GM12878 (cell line): ENCODE measurements at regions not wholly inside any gene's neighbourhood (a gene's known extent, or its start where the extent isn't known, plus 50 kb on each side); places are given as distances from the start of the nearest gene placed in this dataset.

Experiments
- ATAC-seq: fragments of 200-7000 bp; cut with Tn5 transposase; 3 replicates; pipeline ENCODE4 v1.9.1; 2020; ENCODE audit warnings: mild to moderate bottlenecking, moderate library complexity
- BruUV-seq: library from RNA; stranded (reverse); fragments of 400-500 nt; replicated peaks from 2 replicates; lab custom pipeline; 2021; lab: Mats Ljungman, UMichigan
- CTCF ChIA-PET: fragments of 300-600 bp; sonication (Branson Sonifier 250); formaldehyde crosslinking; extraction: SDS; loops from one replicate; lab custom pipeline; 2021; ENCODE audit warnings: inconsistent platforms; lab: Yijun Ruan, JAX
- POLR2A ChIA-PET: fragments of 350-600 bp; formaldehyde crosslinking; extraction: SDS; loops from one replicate; lab custom pipeline; 2021; ENCODE audit warnings: inconsistent platforms; lab: Charles Lee
- RAD21 ChIA-PET: fragments of 300-600 bp; sonication (Branson Sonifier 250); formaldehyde crosslinking; loops from one replicate; lab custom pipeline; 2023; ENCODE audit warnings: antibody characterized with exemption; ENCODE audit not compliant: unreplicated experiment; lab: Charles Lee
- SMC1A ChIA-PET: fragments of 300-600 bp; sonication (Branson Sonifier 250); formaldehyde crosslinking; loops from one replicate; lab custom pipeline; 2023; ENCODE audit not compliant: unreplicated experiment, uncharacterized antibody; lab: Charles Lee
- DNase-seq: peaks from one replicate; pipeline ENCODE4 v3.0.0-alpha.2; 2011; ENCODE audit warnings: low read depth, low spot score
- FAIRE-seq: peaks from 3 replicates; lab custom pipeline; 2011; peaks lifted over from hg19 to GRCh38; lab: Jason Lieb, UNC
- H2AFZ ChIP-seq: 2 replicates; pipeline ENCODE4 v1.6.0; 2011; ENCODE audit warnings: low read depth, low read length, control low read depth; ENCODE audit not compliant: control insufficient read depth
- H3K27ac ChIP-seq: 2 replicates; pipeline ENCODE4 v1.5.1; 2011; ENCODE audit warnings: control low read depth; ENCODE audit not compliant: control insufficient read depth, insufficient read depth
- H3K27me3 ChIP-seq, 2 experiments: replicated peaks in 1 of 2; 2 replicates each; pipeline versions ENCODE4 v1.6.0 to v1.6.1; 2011; ENCODE audit warnings: low read length in 1 of 2; ENCODE audit not compliant: control insufficient read depth in 2 of 2, insufficient read depth in 2 of 2
- H3K36me3 ChIP-seq, 2 experiments: 2 replicates each; pipeline ENCODE4 v1.5.1; 2011; ENCODE audit warnings: low read length in 1 of 2; ENCODE audit not compliant: control insufficient read depth in 2 of 2, insufficient read depth in 2 of 2
- H3K4me1 ChIP-seq: 2 replicates; pipeline ENCODE4 v1.6.1; 2011; ENCODE audit warnings: mild to moderate bottlenecking, low read length, moderate library complexity, mixed read lengths; ENCODE audit not compliant: control insufficient read depth, insufficient read depth
- H3K4me2 ChIP-seq: 2 replicates; pipeline ENCODE4 v1.6.0; 2011; ENCODE audit warnings: control low read depth; ENCODE audit not compliant: control insufficient read depth, insufficient read depth
- H3K4me3 ChIP-seq: fragments of 200-600 bp; sonication (generic); 2 replicates; pipeline ENCODE4 v1.5.1; 2016
- H3K79me2 ChIP-seq: 2 replicates; pipeline ENCODE4 v1.6.0; 2011; ENCODE audit warnings: low read length; ENCODE audit not compliant: control insufficient read depth, insufficient read depth
- H3K9ac ChIP-seq: 2 replicates; pipeline ENCODE4 v1.8.0; 2011; ENCODE audit warnings: low read length, control low read depth, mixed read lengths; ENCODE audit not compliant: control insufficient read depth, insufficient read depth
- H3K9me3 ChIP-seq: replicated peaks from 3 replicates; pipeline ENCODE4 v1.5.1; 2011; ENCODE audit warnings: mild to moderate bottlenecking, low read length; ENCODE audit not compliant: control insufficient read depth, insufficient read depth
- H4K20me1 ChIP-seq: 2 replicates; pipeline ENCODE4 v1.6.0; 2011; ENCODE audit not compliant: control insufficient read depth, insufficient read depth
- DPF2 ChIP-seq: fragments of 450-650 bp; IDR thresholded peaks from 2 replicates; pipeline ENCODE4 v1.6.1; 2017; ENCODE audit warnings: mild to moderate bottlenecking
- JUNB ChIP-seq: IDR thresholded peaks from 2 replicates; pipeline ENCODE4 v1.6.1; 2016; ENCODE audit warnings: antibody characterized with exemption, mild to moderate bottlenecking
- NRF1 ChIP-seq: conservative IDR thresholded peaks from 2 replicates; pipeline ENCODE4 v1.6.1; 2011; ENCODE audit warnings: mild to moderate bottlenecking, low read depth, low read length, improper control_type of control experiment
- POLR2A ChIP-seq: IDR thresholded peaks from 2 replicates; pipeline ENCODE4 v1.6.1; 2011; ENCODE audit warnings: low read depth, mild to moderate bottlenecking, low read length
- RBBP5 ChIP-seq: fragments of 200-600 bp; sonication (generic); conservative IDR thresholded peaks from 2 replicates; pipeline ENCODE4 v1.6.1; 2016
- RELA ChIP-seq: fragments of 450-650 bp; IDR thresholded peaks from 2 replicates; pipeline ENCODE4 v1.8.0; 2014; ENCODE audit warnings: borderline replicate concordance; ENCODE audit not compliant: partially characterized antibody
- RUNX3 ChIP-seq: IDR thresholded peaks from 2 replicates; pipeline ENCODE4 v1.6.1; 2012; ENCODE audit warnings: low read length, inconsistent platforms
- YBX1 ChIP-seq: fragments of 450-650 bp; IDR thresholded peaks from 2 replicates; pipeline ENCODE4 v1.6.1; 2016; ENCODE audit warnings: antibody characterized with exemption
- ZNF384 ChIP-seq: IDR thresholded peaks from 2 replicates; pipeline ENCODE4 v1.6.1; 2012; ENCODE audit warnings: low read depth, mild to moderate bottlenecking, low read length, improper control_type of control experiment, borderline replicate concordance
- WGBS: methylation state at CpG from one replicate; pipeline ENCODE4 v1.1.6; 2016; ENCODE audit warnings: low lambda C conversion rate; ENCODE audit not compliant: insufficient replicate concordance, insufficient coverage; ENCODE audit errors: missing lambda C conversion rate; 5-methylcytosine and 5-hydroxymethylcytosine counted together
- in situ Hi-C: fragments of 300-500 bp; cut with MboI; formaldehyde crosslinking; loops from 9 replicates; pipeline ENCODE4 v1.14.3; 2018; ENCODE audit warnings: mixed read lengths
- intact Hi-C: fragments of 100-400 bp; cut with micrococcal nuclease; formaldehyde crosslinking; loops from one replicate; pipeline ENCODE4 v1.14.2; 2022; ENCODE audit not compliant: unreplicated experiment
- TF ChIP-seq, protein P1 (sequence below), 3 experiments: IDR thresholded peaks in 2 of 3; conservative IDR thresholded peaks in 1 of 3; 2 replicates each; pipeline ENCODE4 v1.5.1; 2011; ENCODE audit warnings: low read depth in 3 of 3, low read length in 3 of 3, mild to moderate bottlenecking in 3 of 3, control low read depth in 2 of 3, moderate library complexity in 2 of 3, inconsistent platforms in 1 of 3, mixed read lengths in 1 of 3; ENCODE audit not compliant: control insufficient read depth in 2 of 3, insufficient read depth in 1 of 3; ENCODE audit errors: extremely low read depth in 1 of 3
- TF ChIP-seq, protein P2 (sequence below): IDR thresholded peaks from 2 replicates; pipeline ENCODE4 v1.6.1; 2011; ENCODE audit warnings: low read depth, low read length, improper control_type of control experiment, borderline replicate concordance
- TF ChIP-seq, protein P3 (sequence below): fragments of 450-650 bp; formaldehyde crosslinking; IDR thresholded peaks from 2 replicates; pipeline ENCODE4 v1.4.0; 2020; ENCODE audit warnings: mild to moderate bottlenecking, moderate library complexity
- TF ChIP-seq, protein P4 (sequence below): fragments of 450-650 bp; IDR thresholded peaks from 2 replicates; pipeline ENCODE4 v1.6.1; 2017; ENCODE audit warnings: borderline replicate concordance

DNA sequence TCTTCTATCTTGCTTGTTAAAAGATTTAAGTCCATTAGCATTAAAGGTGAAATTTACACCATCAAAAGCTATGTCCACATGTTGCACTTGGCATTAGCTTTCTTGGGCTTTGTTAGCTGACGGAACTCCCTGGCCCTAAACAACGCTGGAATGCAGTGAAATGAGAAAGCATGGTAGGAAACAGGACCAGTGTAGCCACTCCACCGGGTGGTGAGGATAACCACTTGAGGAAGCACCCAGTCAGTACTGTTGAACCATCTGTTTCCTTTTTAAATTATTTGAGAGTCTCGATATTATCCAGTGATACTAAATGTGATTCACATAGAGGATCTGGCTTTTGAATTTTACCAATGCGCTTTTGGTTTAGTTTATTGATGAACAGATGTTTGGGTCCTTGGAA is 374.9 kb upstream of the NOX3 start:
- intact Hi-C loops (no loop called here), in situ Hi-C loops (no loop called here)
- no peak for TF ChIP-seq YBX1
- TF ChIP-seq, protein P1, sequence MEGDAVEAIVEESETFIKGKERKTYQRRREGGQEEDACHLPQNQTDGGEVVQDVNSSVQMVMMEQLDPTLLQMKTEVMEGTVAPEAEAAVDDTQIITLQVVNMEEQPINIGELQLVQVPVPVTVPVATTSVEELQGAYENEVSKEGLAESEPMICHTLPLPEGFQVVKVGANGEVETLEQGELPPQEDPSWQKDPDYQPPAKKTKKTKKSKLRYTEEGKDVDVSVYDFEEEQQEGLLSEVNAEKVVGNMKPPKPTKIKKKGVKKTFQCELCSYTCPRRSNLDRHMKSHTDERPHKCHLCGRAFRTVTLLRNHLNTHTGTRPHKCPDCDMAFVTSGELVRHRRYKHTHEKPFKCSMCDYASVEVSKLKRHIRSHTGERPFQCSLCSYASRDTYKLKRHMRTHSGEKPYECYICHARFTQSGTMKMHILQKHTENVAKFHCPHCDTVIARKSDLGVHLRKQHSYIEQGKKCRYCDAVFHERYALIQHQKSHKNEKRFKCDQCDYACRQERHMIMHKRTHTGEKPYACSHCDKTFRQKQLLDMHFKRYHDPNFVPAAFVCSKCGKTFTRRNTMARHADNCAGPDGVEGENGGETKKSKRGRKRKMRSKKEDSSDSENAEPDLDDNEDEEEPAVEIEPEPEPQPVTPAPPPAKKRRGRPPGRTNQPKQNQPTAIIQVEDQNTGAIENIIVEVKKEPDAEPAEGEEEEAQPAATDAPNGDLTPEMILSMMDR (IDR thresholded peaks at IDR 0.05 in 2 of 3, conservative IDR thresholded peaks at IDR 0.05 in 1 of 3; ENCODE audit: control insufficient read depth in 2 of 3, extremely low read depth in 1 of 3, insufficient read depth in 1 of 3, low read depth in 3 of 3, low read length in 3 of 3) = no peak
- TF ChIP-seq RUNX3 = no peak
- TF ChIP-seq JUNB = no peak
- TF ChIP-seq, protein P2, sequence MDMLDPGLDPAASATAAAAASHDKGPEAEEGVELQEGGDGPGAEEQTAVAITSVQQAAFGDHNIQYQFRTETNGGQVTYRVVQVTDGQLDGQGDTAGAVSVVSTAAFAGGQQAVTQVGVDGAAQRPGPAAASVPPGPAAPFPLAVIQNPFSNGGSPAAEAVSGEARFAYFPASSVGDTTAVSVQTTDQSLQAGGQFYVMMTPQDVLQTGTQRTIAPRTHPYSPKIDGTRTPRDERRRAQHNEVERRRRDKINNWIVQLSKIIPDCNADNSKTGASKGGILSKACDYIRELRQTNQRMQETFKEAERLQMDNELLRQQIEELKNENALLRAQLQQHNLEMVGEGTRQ = no peak
- TF ChIP-seq RBBP5 = no peak
- TF ChIP-seq, protein P3, sequence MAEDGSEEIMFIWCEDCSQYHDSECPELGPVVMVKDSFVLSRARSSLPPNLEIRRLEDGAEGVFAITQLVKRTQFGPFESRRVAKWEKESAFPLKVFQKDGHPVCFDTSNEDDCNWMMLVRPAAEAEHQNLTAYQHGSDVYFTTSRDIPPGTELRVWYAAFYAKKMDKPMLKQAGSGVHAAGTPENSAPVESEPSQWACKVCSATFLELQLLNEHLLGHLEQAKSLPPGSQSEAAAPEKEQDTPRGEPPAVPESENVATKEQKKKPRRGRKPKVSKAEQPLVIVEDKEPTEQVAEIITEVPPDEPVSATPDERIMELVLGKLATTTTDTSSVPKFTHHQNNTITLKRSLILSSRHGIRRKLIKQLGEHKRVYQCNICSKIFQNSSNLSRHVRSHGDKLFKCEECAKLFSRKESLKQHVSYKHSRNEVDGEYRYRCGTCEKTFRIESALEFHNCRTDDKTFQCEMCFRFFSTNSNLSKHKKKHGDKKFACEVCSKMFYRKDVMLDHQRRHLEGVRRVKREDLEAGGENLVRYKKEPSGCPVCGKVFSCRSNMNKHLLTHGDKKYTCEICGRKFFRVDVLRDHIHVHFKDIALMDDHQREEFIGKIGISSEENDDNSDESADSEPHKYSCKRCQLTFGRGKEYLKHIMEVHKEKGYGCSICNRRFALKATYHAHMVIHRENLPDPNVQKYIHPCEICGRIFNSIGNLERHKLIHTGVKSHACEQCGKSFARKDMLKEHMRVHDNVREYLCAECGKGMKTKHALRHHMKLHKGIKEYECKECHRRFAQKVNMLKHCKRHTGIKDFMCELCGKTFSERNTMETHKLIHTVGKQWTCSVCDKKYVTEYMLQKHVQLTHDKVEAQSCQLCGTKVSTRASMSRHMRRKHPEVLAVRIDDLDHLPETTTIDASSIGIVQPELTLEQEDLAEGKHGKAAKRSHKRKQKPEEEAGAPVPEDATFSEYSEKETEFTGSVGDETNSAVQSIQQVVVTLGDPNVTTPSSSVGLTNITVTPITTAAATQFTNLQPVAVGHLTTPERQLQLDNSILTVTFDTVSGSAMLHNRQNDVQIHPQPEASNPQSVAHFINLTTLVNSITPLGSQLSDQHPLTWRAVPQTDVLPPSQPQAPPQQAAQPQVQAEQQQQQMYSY (CRISPR knock-in tag) = no peak
- TF ChIP-seq POLR2A = no peak
- TF ChIP-seq, protein P4, sequence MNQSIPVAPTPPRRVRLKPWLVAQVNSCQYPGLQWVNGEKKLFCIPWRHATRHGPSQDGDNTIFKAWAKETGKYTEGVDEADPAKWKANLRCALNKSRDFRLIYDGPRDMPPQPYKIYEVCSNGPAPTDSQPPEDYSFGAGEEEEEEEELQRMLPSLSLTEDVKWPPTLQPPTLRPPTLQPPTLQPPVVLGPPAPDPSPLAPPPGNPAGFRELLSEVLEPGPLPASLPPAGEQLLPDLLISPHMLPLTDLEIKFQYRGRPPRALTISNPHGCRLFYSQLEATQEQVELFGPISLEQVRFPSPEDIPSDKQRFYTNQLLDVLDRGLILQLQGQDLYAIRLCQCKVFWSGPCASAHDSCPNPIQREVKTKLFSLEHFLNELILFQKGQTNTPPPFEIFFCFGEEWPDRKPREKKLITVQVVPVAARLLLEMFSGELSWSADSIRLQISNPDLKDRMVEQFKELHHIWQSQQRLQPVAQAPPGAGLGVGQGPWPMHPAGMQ = no peak
- TF ChIP-seq DPF2 = no peak
- no peak for TF ChIP-seq RELA
- no peak for TF ChIP-seq ZNF384
- no peak for TF ChIP-seq NRF1
- no peak overlapping the region for H3K27ac ChIP-seq
- ATAC-seq = no peak
- FAIRE-seq = no peak
- POLR2A ChIA-PET = no interaction called here
- H2AFZ ChIP-seq = no peak overlapping the region
- no peaks in the 10 kb centered on the region for H3K4me1 ChIP-seq
- H3K36me3 ChIP-seq = no peaks in the 10 kb centered on the region
- BruUV-seq = no TSS peak
- H3K79me2 ChIP-seq = no peaks in the 10 kb centered on the region
- no peak overlapping the region for H3K9ac ChIP-seq
- no peaks in the 10 kb centered on the region for H3K27me3 ChIP-seq
- DNase-seq = no peak
- no peak overlapping the region for H3K4me2 ChIP-seq
- H3K9me3 ChIP-seq = no peaks in the 10 kb centered on the region
- WGBS = 32% methylated on average over 5 of the region's 5 CpGs
- no peaks in the 10 kb centered on the region for H4K20me1 ChIP-seq
- RAD21 ChIA-PET = no interaction called here
- CTCF ChIA-PET = no interaction called here
- SMC1A ChIA-PET = interaction anchor here (0.9 kb wide), 1 partner anchor 21 kb away, joined by 3 read pairs; no protein-coding TSS in a partner anchor
- no peak overlapping the region for H3K4me3 ChIP-seq
